ENCODE measurements at regions not wholly inside any gene's neighbourhood (a gene's known extent, or its start where the extent isn't known, plus 50 kb on each side); places are given as distances from the start of the nearest gene placed in this dataset.

DNA sequence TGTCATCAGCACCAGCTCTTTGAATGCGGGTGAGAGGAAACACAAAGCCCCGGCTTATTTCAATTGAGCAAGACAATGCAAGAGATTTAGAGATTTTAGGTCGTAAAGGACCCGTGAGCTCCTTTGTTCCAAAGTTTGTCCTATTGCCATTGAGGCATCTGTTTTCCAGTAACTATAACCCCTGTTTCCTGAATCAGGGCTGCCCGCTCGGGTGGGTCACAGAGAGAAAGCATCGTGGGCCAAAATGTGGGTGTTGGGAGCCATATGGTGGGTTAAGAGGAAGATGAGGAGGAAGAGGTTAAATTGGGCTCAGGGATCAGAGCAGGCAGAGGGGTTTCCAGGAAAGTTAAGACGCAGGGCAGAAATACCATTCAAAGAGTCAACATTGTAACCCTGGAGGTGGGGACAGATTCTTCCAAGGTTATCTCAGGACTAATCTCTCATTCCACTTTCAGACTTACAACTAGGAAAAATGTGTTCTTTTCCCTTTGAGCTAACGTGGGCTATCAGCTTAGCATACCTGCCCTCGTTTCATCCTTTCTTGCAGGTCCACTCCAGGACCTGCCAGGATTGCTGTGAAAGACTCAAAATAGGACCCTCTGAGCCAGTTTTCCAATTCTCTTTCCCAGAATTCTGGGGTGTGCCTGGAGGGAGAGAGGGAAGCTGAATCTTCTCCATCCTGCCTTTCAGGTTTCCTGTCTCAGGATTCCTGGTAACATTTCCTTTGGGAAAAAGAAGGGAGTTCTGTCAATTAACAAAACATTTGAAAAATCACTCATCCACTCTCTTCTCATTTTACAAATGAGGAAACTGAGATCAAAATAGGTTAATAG is 95.5 kb upstream of the TAF11L2 start:
- TF ChIP-seq, protein P1, sequence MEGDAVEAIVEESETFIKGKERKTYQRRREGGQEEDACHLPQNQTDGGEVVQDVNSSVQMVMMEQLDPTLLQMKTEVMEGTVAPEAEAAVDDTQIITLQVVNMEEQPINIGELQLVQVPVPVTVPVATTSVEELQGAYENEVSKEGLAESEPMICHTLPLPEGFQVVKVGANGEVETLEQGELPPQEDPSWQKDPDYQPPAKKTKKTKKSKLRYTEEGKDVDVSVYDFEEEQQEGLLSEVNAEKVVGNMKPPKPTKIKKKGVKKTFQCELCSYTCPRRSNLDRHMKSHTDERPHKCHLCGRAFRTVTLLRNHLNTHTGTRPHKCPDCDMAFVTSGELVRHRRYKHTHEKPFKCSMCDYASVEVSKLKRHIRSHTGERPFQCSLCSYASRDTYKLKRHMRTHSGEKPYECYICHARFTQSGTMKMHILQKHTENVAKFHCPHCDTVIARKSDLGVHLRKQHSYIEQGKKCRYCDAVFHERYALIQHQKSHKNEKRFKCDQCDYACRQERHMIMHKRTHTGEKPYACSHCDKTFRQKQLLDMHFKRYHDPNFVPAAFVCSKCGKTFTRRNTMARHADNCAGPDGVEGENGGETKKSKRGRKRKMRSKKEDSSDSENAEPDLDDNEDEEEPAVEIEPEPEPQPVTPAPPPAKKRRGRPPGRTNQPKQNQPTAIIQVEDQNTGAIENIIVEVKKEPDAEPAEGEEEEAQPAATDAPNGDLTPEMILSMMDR (IDR thresholded peaks at IDR 0.05; ENCODE audit: low read depth, low read length, poor library complexity, severe bottlenecking), result no peak
- TF ChIP-seq EZH2phosphoT487 (IDR thresholded peaks at IDR 0.05; ENCODE audit: borderline replicate concordance, low read length), result no peak

All from DOHH2 (cell line).